Dermis microvascular lymphatic vessel endothelial cell (primary cell): ENCODE measurements at regions not wholly inside any gene's neighbourhood (a gene's known extent, or its start where the extent isn't known, plus 50 kb on each side); places are given as distances from the start of the nearest gene placed in this dataset.
"Not testable (repeated sequence)": the region's sequence is repeated elsewhere in the genome, so short reads cannot be mapped to it uniquely, and the experiment has no call there.

Source experiments
- DNase-seq, 2 donors: peaks; one replicate each; pipeline versions ENCODE4 v3.0.0 to v3.0.0-alpha.2; 2010; ENCODE audit warnings: low read depth in 2 of 2

- DNase-seq: not testable (repeated sequence)
Measured at GRCh38 chr14:37891500-37891899, 296.1 kb downstream of the TTC6 start.

DNA sequence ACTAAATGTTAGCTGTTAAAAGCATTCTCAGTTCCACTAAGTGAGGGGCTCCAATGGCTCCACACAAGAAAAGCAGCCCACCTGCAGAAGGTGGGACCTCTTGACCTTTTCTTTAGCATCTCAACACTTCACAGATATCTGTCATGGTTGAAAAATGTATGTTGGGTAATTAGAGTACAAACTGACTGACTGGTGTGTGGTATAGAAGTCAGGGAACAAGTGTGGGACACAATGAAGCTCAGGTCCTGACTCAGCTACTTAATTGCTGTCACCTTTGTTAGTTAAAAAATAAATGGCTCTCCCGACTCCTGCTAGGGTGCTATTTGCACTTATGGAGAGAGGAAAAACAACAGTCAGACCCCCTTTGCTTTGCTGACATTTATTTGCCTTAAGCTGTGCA is 299.0 kb downstream of the TTC6 start:
- no peak for DNase-seq

DNA sequence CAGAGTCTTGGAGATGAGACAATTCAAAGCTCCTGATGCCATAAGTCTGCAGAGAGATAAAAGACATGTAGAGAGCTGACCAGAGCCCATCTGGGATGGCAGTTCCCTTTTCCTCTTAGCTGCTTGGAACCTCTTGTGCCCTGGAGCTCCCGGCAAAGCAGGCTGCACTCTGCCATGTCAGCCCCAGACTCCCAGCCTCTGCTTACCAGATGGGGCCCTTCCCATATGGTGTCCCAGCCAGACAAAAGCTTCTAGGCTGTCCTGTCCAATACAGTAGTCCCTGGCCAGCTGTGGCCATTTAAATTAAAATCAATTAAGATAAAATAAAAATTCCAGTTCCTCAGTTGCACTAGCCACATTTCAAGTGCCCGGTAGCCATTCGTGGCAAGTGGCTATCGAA is 303.9 kb downstream of the TTC6 start:
- DNase-seq: no peak

DNA sequence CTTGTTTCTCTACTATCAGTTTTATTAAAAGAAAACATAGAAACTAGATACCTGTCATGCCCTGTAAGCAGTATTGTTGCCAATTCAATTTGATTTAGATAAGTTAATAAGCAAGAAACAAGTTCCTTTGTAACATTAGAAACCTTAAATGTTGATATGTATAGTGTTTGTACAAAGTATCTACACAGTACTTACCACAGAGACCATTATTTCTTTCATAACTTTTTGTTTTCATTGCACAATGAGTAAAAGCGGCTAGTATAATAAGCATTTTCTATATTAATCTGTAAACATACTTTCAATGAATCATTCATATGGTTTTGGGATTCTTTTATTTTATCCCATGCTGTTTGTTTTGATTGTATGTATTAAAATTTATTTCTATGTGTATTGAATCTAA is 305.1 kb downstream of the TTC6 start:
- DNase-seq: no peak

- DNase-seq: no peak
Measured at GRCh38 chr14:37901978-37902377, 305.7 kb upstream of the SSTR1 start.

DNA sequence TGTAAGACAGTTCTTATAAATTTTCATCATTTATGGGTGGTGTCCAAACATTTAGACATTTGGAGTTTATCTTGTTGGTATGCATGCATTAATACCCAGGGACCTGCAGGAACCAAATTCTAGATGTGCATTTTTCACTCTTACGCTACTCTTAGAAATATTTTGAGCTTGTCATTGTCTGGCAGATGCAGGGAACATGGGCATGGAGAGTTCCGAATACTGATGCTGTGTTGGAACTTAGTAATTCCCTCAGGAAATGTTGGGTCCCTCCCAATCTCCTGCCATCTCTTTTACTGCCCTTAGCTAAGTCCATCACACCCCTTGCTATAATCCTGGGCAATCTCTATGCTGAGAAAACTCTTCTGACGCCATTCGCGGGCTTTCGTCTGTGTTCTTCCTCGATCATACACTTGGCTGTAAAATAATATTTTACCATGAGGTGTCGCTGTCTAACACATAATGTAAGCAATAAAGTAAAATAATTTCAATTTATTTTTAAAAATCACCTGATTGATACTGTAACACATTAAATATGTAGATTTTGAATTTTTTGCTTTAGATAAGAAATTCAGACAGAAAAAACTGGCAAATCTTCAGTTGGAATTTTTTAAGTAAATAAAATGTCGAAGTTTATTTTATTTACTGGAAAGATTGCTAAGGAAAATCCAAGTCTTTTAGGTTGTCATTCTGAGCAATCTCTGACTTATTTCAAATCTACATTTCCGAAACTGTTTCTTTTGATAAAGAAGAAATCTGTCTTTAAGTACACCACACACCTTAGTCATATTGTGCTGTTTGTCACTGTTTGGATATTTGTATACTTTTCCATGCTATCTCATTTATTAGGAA is 304.1 kb upstream of the SSTR1 start:
- peak; percentile 11 to 52 for DNase-seq

DNA sequence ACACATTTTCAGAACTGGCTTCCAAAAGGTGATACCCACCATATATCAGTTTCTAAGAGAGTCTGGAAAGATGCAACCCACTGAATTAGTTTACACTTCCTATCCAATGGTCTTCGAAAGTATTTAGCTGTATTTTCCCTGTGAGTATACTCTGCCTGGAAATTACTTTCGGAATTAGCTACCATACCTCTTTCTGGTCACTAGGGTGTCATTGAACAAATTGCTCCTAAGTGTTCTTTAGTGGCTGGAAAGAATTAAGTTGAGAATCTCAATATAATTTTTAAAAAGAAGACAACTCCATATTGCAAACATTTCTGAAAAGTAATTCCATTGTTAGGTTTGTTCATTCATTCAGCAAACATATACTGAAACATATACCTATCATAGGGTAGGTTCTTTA is 283.1 kb upstream of the SSTR1 start:
- no peak for DNase-seq

- DNase-seq: no peak
Measured at GRCh38 chr14:37932008-37932407, 275.7 kb upstream of the SSTR1 start.

DNA sequence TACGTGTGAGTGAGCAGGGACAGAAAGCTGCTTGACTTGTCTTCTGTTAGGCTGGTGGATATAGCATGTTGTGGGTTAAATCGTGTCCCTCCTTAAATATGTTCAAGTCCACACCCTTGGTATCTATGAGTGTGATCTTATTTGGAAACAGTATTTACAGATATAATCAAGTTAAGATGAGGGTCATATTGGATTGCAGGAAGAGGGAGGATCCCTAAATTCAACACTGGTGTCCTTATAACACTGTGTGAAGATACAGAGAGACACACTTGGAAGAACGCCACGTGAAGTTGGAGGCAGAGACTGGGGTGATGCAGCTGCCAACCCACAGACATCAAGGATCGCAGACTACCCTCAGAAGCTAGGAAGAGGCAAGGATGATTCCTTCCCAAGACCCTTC is 275.2 kb upstream of the SSTR1 start:
- DNase-seq: no peak

GRCh38 chr14:37936971-37937370 is 270.7 kb upstream of the SSTR1 start:
- DNase-seq: no peak

DNA sequence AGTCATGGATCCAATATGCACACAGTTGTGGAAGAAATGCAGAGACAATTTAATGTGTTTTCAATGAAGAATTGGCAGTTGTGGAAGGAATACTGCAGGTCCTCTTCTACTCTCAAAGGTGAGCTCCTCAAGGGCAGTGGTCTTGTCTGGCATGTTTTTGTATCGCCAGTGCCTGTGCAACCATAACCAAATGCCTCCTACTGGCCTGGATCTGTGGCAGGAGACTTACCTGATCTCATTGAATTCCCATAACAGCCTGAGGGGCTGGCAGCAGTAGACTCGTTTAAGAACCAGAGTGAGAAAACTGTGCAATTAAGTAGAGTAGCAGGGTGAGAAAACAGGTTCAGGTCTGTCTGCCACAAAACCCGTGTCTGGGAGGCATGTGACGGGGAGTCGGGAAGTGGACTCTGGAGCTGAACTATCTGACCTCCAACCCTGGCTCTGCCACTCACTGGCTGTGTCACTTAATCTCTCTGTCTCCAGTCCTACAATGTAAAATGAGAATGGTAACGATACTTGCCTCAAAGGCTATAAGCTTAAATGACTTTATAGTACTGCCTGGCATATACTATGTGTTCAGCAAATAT is 268.2 kb upstream of the SSTR1 start:
- no peak for DNase-seq

- DNase-seq: no peak
Measured at GRCh38 chr14:37945959-37946358, 261.7 kb upstream of the SSTR1 start.

DNA sequence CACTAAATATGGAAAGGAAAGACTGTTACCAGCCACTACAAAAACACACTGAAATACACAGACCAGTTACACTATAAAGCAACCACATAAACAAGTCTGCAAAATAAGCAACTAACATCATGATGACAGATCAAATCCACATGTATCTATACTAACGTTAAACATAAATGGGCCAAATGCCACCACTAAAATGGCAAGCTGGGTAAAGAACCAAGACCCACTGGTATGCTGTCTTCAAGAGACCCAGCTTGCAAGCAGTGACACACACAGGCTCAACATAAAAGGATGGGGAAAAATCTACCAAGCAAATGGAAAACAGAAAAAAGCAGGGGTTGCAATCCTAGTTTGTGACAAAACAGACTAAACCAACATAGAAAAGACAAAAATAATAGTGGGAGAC is 260.9 kb upstream of the SSTR1 start:
- no peak for DNase-seq

DNA sequence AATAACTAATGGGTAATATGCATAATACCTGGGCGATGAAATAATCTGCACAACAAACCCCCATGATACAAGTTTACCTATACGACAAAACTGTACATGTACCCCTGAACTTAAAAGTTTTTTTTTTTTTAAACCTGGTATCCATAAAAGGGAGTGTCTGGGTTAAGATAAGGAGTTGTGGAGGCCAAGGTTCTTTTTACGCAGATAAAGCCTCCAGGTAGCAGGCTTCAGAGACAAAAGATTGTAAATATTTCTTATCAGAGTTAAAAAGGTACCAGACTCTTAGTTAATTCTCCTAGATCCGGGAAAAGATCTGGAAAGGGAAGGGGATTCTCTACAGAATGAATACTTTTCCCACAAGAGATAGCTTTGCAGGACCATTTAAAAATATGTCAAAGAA is 259.4 kb upstream of the SSTR1 start:
- no peak for DNase-seq

GRCh38 chr14:37968664-37969240 is 239.0 kb upstream of the SSTR1 start:
- DNase-seq: no peak

GRCh38 chr14:37969511-37969979 is 238.2 kb upstream of the SSTR1 start:
- DNase-seq: no peak

DNA sequence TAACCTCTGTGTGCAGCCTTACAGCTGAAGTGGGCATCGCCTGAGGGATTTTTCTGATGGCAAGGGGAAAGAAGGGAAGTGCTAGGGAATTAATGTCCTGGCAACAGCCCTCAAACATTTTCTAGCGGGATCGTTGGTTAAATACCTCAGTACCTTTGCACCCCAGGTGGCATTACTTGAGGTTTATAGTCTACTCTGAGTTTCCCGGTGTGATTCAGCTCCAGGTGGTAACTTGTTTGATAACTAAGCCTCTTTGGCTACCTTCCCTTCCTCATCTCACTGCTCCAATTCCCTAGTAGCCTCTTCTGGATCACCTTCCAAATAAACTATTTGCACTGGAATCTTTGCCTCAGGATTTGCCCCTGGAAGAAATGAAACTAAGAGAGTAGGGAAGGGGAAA is 237.0 kb upstream of the SSTR1 start:
- no peak for DNase-seq

- no peak for DNase-seq
Measured at GRCh38 chr14:37972941-37973887, 234.5 kb upstream of the SSTR1 start.

- no peak for DNase-seq
Measured at GRCh38 chr14:37974421-37974820, 233.3 kb upstream of the SSTR1 start.

DNA sequence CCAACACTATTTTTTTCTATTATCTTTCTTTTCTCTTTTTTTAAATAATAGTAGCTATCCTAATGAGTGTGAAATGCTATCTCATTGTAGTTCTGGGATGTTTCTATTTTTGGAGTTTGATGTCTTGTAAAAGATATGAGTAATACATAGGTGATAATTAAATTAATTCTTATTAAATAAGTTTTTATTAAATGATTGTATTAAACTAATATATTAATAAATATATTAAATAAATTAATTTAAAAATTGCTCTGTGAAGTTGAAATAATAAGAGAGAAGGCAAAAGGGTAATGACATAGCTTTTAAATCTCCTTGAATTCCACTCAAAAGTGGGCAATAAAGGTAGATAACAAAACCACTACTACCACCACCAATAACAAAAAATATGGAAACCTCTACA is 230.2 kb upstream of the SSTR1 start:
- DNase-seq: no peak

GRCh38 chr14:37985826-37986470 is 221.8 kb upstream of the SSTR1 start:
- DNase-seq: peak; percentile 50 to 67
